HCT116 (cell line): ENCODE measurements at regions not wholly inside any gene's neighbourhood (a gene's known extent, or its start where the extent isn't known, plus 50 kb on each side); places are given as distances from the start of the nearest gene placed in this dataset.

Experiments
- ATAC-seq: fragments of 200-7000 bp; cut with Tn5 transposase; 2 replicates; pipeline ENCODE4 v1.9.1; 2020; ENCODE audit warnings: mild to moderate bottlenecking, moderate library complexity
- BruUV-seq: library from RNA; stranded (reverse); fragments of 400-500 nt; replicated peaks from 2 replicates; lab custom pipeline; 2021; lab: Mats Ljungman, UMichigan
- CTCF ChIA-PET: fragments of 300-600 bp; sonication (Branson Sonifier 250); formaldehyde crosslinking; loops from one replicate; lab custom pipeline; 2021; ENCODE audit warnings: antibody characterized with exemption; lab: Charles Lee
- POLR2A ChIA-PET: fragments of 300-600, 350-600 bp; sonication (Branson Sonifier 250); formaldehyde crosslinking; loops from one replicate; lab custom pipeline; 2021; ENCODE audit warnings: antibody characterized with exemption; lab: Charles Lee
- RAD21 ChIA-PET, 2 experiments: fragments of 300-600 bp; sonication (Branson Sonifier 250); formaldehyde crosslinking; loops; one replicate each; lab custom pipeline; 2023; ENCODE audit warnings: low total read pairs in 2 of 2; ENCODE audit not compliant: uncharacterized antibody in 2 of 2, unreplicated experiment in 2 of 2, low non-redundant PET in 1 of 2; lab: Charles Lee
- DNase-seq: peaks from one replicate; pipeline ENCODE4 v3.0.0-alpha.2; 2010; ENCODE audit warnings: low read depth, low spot score
- H2AFZ ChIP-seq: fragments of 200-600 bp; shearing (Covaris generic), sonication (generic); 2 replicates; pipeline ENCODE4 v1.6.1; 2017; ENCODE audit warnings: low read depth, mixed run types, mixed read lengths, antibody characterized with exemption, low read length; ENCODE audit not compliant: poor library complexity, severe bottlenecking
- H3K27ac ChIP-seq: 2 replicates; pipeline ENCODE4 v1.5.1; 2012; ENCODE audit warnings: low read depth, low read length
- H3K27me3 ChIP-seq: fragments of 200-600 bp; sonication (generic); 2 replicates; pipeline ENCODE4 v1.6.1; 2016; ENCODE audit warnings: mixed run types, low read length, mixed read lengths; ENCODE audit not compliant: insufficient read depth
- H3K36me3 ChIP-seq, 2 experiments: fragments of 200-500 bp in 1 of 2; fragments of 200-600 bp in 1 of 2; sonication (Bioruptor generic) in 1 of 2; sonication (generic) in 1 of 2; 2 replicates each; pipeline versions ENCODE4 v1.5.1 to v1.6.1; 2014 to 2016; ENCODE audit warnings: low read length in 2 of 2, inconsistent platforms in 1 of 2, mixed read lengths in 1 of 2, mixed run types in 1 of 2; ENCODE audit not compliant: insufficient read depth in 2 of 2, control insufficient read depth in 1 of 2
- H3K4me1 ChIP-seq, 2 experiments: fragments of 200-600 bp in 1 of 2; sonication (generic) in 1 of 2; 2 replicates each; pipeline versions ENCODE4 v1.5.1 to v1.6.1; 2012 to 2017; ENCODE audit warnings: low read length in 2 of 2, inconsistent platforms in 1 of 2, mild to moderate bottlenecking in 1 of 2, mixed read lengths in 1 of 2, mixed run types in 1 of 2, moderate library complexity in 1 of 2; ENCODE audit not compliant: insufficient read depth in 2 of 2, control insufficient read depth in 1 of 2
- H3K4me2 ChIP-seq: fragments of 200-600 bp; sonication (generic); 2 replicates; pipeline ENCODE4 v1.6.1; 2017; ENCODE audit warnings: mixed run types, low read length, mixed read lengths
- H3K4me3 ChIP-seq, 2 experiments: fragments of 200-600 bp in 1 of 2; sonication (generic) in 1 of 2; replicated peaks in 1 of 2; 2 replicates each; pipeline ENCODE4 v1.5.1; 2011 to 2016; ENCODE audit warnings: low read length in 2 of 2, control low read depth in 1 of 2, low read depth in 1 of 2, mild to moderate bottlenecking in 1 of 2, mixed read lengths in 1 of 2, mixed run types in 1 of 2
- H3K79me2 ChIP-seq: fragments of 200-600 bp; sonication (generic); 2 replicates; pipeline ENCODE4 v1.6.1; 2017; ENCODE audit warnings: mild to moderate bottlenecking, mixed run types, low read length, moderate library complexity, mixed read lengths; ENCODE audit not compliant: insufficient read depth
- H3K9ac ChIP-seq: fragments of 200-600 bp; sonication (generic); 2 replicates; pipeline ENCODE4 v1.6.1; 2016; ENCODE audit warnings: low read length, mixed read lengths
- H3K9me2 ChIP-seq: fragments of 200-600 bp; sonication (generic), shearing (Covaris generic); 2 replicates; pipeline ENCODE4 v1.6.1; 2017; ENCODE audit warnings: mixed run types, mild to moderate bottlenecking, moderate library complexity; ENCODE audit not compliant: insufficient read depth
- H3K9me3 ChIP-seq, 2 experiments: fragments of 200-500 bp in 1 of 2; fragments of 200-600 bp in 1 of 2; sonication (Bioruptor generic) in 1 of 2; sonication (generic) in 1 of 2; 2 replicates each; pipeline ENCODE4 v1.6.1; 2014 to 2017; ENCODE audit warnings: low read length in 2 of 2, mixed read lengths in 2 of 2, inconsistent platforms in 1 of 2, low read depth in 1 of 2, mild to moderate bottlenecking in 1 of 2, mixed run types in 1 of 2, moderate library complexity in 1 of 2; ENCODE audit not compliant: control insufficient read depth in 1 of 2, insufficient read depth in 1 of 2
- H4K20me1 ChIP-seq: fragments of 200-600 bp; sonication (generic), shearing (Covaris generic); 2 replicates; pipeline ENCODE4 v1.6.1; 2017; ENCODE audit warnings: mixed run types, mild to moderate bottlenecking, moderate library complexity; ENCODE audit not compliant: insufficient read depth
- CBX3 ChIP-seq: IDR thresholded peaks from 2 replicates; pipeline ENCODE4 v1.6.1; 2012; ENCODE audit warnings: low read depth
- ELF1 ChIP-seq: IDR thresholded peaks from 2 replicates; pipeline ENCODE4 v1.6.1; 2012; ENCODE audit warnings: low read depth, borderline replicate concordance
- EZH2 ChIP-seq: fragments of 200-600 bp; sonication (generic); IDR thresholded peaks from 2 replicates; pipeline ENCODE4 v1.6.1; 2017; ENCODE audit warnings: antibody characterized with exemption, mixed run types
- JUND ChIP-seq: IDR thresholded peaks from 2 replicates; pipeline ENCODE4 v1.6.1; 2012
- POLR2A ChIP-seq: IDR thresholded peaks from 2 replicates; pipeline ENCODE4 v1.7.0; 2011; ENCODE audit warnings: borderline replicate concordance; ENCODE audit not compliant: insufficient read depth, insufficient read length; ENCODE audit errors: extremely low read depth
- RAD21 ChIP-seq: IDR thresholded peaks from 2 replicates; pipeline ENCODE4 v1.6.1; 2012; ENCODE audit warnings: low read depth, mild to moderate bottlenecking
- SIN3A ChIP-seq: IDR thresholded peaks from 2 replicates; pipeline ENCODE4 v1.6.1; 2012; ENCODE audit warnings: low read depth
- SRF ChIP-seq: IDR thresholded peaks from 2 replicates; pipeline ENCODE4 v1.6.1; 2012; ENCODE audit warnings: low read depth
- TCF7L2 ChIP-seq: IDR thresholded peaks from 2 replicates; pipeline ENCODE4 v1.7.0; 2011; ENCODE audit warnings: borderline replicate concordance, inconsistent platforms; ENCODE audit not compliant: insufficient read depth, insufficient read length; ENCODE audit errors: extremely low read depth
- YY1 ChIP-seq: IDR thresholded peaks from 2 replicates; pipeline ENCODE4 v1.6.1; 2011; ENCODE audit warnings: low read length, low read depth, moderate library complexity, mild to moderate bottlenecking; ENCODE audit not compliant: insufficient replicate concordance; ENCODE audit errors: extremely low read depth
- ZFX ChIP-seq: fragments of 450-650 bp; IDR thresholded peaks from 2 replicates; pipeline ENCODE4 v1.6.1; 2017
- ZNF274 ChIP-seq: fragments of 200-500 bp; sonication (Bioruptor generic); IDR thresholded peaks from 2 replicates; pipeline ENCODE4 v1.6.1; 2014; ENCODE audit warnings: mild to moderate bottlenecking, low read depth, low read length, inconsistent platforms
- intact Hi-C: fragments of 100-400 bp; cut with micrococcal nuclease; formaldehyde crosslinking; loops from 2 replicates; pipeline ENCODE4 v1.10.0; 2022
- TF ChIP-seq, protein P1 (sequence below): IDR thresholded peaks from 2 replicates; pipeline ENCODE4 v1.6.1; 2012; ENCODE audit warnings: low read depth
- TF ChIP-seq, protein P2 (sequence below): IDR thresholded peaks from 2 replicates; pipeline ENCODE4 v1.6.1; 2012
- TF ChIP-seq, protein P3 (sequence below): IDR thresholded peaks from 2 replicates; pipeline ENCODE4 v1.6.1; 2011; ENCODE audit warnings: mild to moderate bottlenecking, low read length, moderate library complexity; ENCODE audit not compliant: insufficient replicate concordance; ENCODE audit errors: extremely low read depth

DNA sequence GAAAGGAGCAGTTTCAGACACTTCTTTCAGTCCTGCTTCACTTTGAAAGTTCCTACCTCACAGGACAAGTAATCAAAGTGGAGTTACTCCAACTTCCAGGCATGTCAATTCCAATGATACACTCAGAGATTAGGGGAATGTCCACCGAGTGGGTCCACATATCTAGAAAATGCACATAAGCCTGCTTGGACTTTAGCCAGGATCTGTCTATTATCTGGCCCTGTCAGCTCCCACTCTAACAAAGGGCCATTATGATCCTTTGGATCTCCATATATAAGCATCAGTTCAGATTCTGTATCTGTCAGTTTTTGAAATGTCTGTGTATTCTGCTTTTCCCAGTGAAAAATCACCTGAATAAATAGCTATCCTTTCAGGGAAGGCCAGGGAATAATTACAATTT lies 112.9 kb upstream of the ATXN7L3B start:
- H3K9ac ChIP-seq, result no peak overlapping the region
- no peak for TF ChIP-seq SRF
- TF ChIP-seq POLR2A, result no peak
- TF ChIP-seq, protein P1, sequence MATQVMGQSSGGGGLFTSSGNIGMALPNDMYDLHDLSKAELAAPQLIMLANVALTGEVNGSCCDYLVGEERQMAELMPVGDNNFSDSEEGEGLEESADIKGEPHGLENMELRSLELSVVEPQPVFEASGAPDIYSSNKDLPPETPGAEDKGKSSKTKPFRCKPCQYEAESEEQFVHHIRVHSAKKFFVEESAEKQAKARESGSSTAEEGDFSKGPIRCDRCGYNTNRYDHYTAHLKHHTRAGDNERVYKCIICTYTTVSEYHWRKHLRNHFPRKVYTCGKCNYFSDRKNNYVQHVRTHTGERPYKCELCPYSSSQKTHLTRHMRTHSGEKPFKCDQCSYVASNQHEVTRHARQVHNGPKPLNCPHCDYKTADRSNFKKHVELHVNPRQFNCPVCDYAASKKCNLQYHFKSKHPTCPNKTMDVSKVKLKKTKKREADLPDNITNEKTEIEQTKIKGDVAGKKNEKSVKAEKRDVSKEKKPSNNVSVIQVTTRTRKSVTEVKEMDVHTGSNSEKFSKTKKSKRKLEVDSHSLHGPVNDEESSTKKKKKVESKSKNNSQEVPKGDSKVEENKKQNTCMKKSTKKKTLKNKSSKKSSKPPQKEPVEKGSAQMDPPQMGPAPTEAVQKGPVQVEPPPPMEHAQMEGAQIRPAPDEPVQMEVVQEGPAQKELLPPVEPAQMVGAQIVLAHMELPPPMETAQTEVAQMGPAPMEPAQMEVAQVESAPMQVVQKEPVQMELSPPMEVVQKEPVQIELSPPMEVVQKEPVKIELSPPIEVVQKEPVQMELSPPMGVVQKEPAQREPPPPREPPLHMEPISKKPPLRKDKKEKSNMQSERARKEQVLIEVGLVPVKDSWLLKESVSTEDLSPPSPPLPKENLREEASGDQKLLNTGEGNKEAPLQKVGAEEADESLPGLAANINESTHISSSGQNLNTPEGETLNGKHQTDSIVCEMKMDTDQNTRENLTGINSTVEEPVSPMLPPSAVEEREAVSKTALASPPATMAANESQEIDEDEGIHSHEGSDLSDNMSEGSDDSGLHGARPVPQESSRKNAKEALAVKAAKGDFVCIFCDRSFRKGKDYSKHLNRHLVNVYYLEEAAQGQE, result no peak
- no peak for TF ChIP-seq ZNF274
- TF ChIP-seq, protein P2, sequence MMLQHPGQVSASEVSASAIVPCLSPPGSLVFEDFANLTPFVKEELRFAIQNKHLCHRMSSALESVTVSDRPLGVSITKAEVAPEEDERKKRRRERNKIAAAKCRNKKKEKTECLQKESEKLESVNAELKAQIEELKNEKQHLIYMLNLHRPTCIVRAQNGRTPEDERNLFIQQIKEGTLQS, result no peak
- no peak for TF ChIP-seq EZH2
- no peak for TF ChIP-seq JUND
- TF ChIP-seq, protein P3, sequence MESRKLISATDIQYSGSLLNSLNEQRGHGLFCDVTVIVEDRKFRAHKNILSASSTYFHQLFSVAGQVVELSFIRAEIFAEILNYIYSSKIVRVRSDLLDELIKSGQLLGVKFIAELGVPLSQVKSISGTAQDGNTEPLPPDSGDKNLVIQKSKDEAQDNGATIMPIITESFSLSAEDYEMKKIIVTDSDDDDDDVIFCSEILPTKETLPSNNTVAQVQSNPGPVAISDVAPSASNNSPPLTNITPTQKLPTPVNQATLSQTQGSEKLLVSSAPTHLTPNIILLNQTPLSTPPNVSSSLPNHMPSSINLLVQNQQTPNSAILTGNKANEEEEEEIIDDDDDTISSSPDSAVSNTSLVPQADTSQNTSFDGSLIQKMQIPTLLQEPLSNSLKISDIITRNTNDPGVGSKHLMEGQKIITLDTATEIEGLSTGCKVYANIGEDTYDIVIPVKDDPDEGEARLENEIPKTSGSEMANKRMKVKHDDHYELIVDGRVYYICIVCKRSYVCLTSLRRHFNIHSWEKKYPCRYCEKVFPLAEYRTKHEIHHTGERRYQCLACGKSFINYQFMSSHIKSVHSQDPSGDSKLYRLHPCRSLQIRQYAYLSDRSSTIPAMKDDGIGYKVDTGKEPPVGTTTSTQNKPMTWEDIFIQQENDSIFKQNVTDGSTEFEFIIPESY, result no peak
- no peak for TF ChIP-seq CBX3
- no peak for TF ChIP-seq RAD21
- TF ChIP-seq SIN3A, result no peak
- no peak for TF ChIP-seq ELF1
- no peak for TF ChIP-seq ZFX
- TF ChIP-seq TCF7L2, result no peak
- no peak for TF ChIP-seq YY1
- no peaks in the 10 kb centered on the region for H3K9me2 ChIP-seq
- H4K20me1 ChIP-seq, result no peaks in the 10 kb centered on the region
- no peaks in the 10 kb centered on the region for H3K4me1 ChIP-seq
- ChIA-PET RAD21 (no interaction called here), POLR2A (no interaction called here), CTCF (no interaction called here)
- no peaks in the 10 kb centered on the region for H3K27me3 ChIP-seq
- H2AFZ ChIP-seq, result no peak overlapping the region
- H3K79me2 ChIP-seq, result no peaks in the 10 kb centered on the region
- DNase-seq (no peak), ATAC-seq (no peak)
- no peak overlapping the region for H3K27ac ChIP-seq
- no peak overlapping the region for H3K4me3 ChIP-seq
- H3K9me3 ChIP-seq, result no peaks in the 10 kb centered on the region
- BruUV-seq, result no TSS peak
- H3K4me2 ChIP-seq, result no peak overlapping the region
- intact Hi-C loops, result no loop called here
- H3K36me3 ChIP-seq, result no peaks in the 10 kb centered on the region
